Hepatocyte (in vitro differentiated cells): ENCODE measurements at regions not wholly inside any gene's neighbourhood (a gene's known extent, or its start where the extent isn't known, plus 50 kb on each side); places are given as distances from the start of the nearest gene placed in this dataset.

Experiments used
- DNase-seq: peaks from one replicate; pipeline ENCODE4 v3.0.0-alpha.2; 2016; ENCODE audit warnings: low spot score
- H2AFZ ChIP-seq: fragments of 200-600 bp; sonication (generic); 2 replicates; pipeline ENCODE4 v1.6.0; 2016; ENCODE audit warnings: antibody characterized with exemption, mild to moderate bottlenecking
- H3K27ac ChIP-seq: fragments of 200-600 bp; sonication (generic); 2 replicates; pipeline ENCODE4 v1.5.1; 2016; ENCODE audit warnings: mild to moderate bottlenecking
- H3K27me3 ChIP-seq: fragments of 200-600 bp; sonication (generic); 2 replicates; pipeline ENCODE4 v1.6.1; 2016
- H3K36me3 ChIP-seq: fragments of 200-600 bp; sonication (generic); replicated peaks from 2 replicates; pipeline ENCODE4 v1.5.1; 2016; ENCODE audit warnings: low read depth; ENCODE audit not compliant: insufficient read depth
- H3K4me1 ChIP-seq: fragments of 200-600 bp; sonication (generic); 2 replicates; pipeline ENCODE4 v1.5.1; 2016; ENCODE audit warnings: mild to moderate bottlenecking, moderate library complexity; ENCODE audit not compliant: insufficient read depth
- H3K4me2 ChIP-seq: fragments of 200-600 bp; sonication (generic); 2 replicates; pipeline ENCODE4 v1.6.0; 2016
- H3K4me3 ChIP-seq: fragments of 200-600 bp; sonication (generic); 2 replicates; pipeline ENCODE4 v1.5.1; 2016; ENCODE audit warnings: mild to moderate bottlenecking
- H3K79me2 ChIP-seq: fragments of 200-600 bp; sonication (generic); 2 replicates; pipeline ENCODE4 v1.6.0; 2017; ENCODE audit warnings: mild to moderate bottlenecking
- H3K9me2 ChIP-seq: fragments of 200-600 bp; sonication (generic); replicated peaks from 2 replicates; pipeline ENCODE4 v1.6.0; 2017; ENCODE audit warnings: mild to moderate bottlenecking; ENCODE audit not compliant: insufficient read depth
- H3K9me3 ChIP-seq: fragments of 200-600 bp; sonication (generic); 2 replicates; pipeline ENCODE4 v1.5.1; 2016; ENCODE audit warnings: low read depth, mild to moderate bottlenecking
- H4K20me1 ChIP-seq: fragments of 200-600 bp; sonication (generic); 2 replicates; pipeline ENCODE4 v1.6.0; 2016; ENCODE audit warnings: mild to moderate bottlenecking; ENCODE audit not compliant: insufficient read depth, poor library complexity, severe bottlenecking
- CTCF ChIP-seq: fragments of 200-600 bp; sonication (generic); IDR thresholded peaks from 2 replicates; pipeline ENCODE4 v1.5.1; 2016; ENCODE audit warnings: antibody characterized with exemption, mild to moderate bottlenecking; ENCODE audit not compliant: poor library complexity
- EZH2 ChIP-seq: fragments of 200-600 bp; sonication (generic); IDR thresholded peaks from 2 replicates; pipeline ENCODE4 v1.6.1; 2016; ENCODE audit warnings: antibody characterized with exemption, mild to moderate bottlenecking, borderline replicate concordance
- EZH2phosphoT487 ChIP-seq: fragments of 200-600 bp; sonication (generic); IDR thresholded peaks from one replicate; pipeline ENCODE4 v1.6.1; 2018; ENCODE audit warnings: antibody characterized with exemption, mild to moderate bottlenecking, low read depth, moderate library complexity; ENCODE audit not compliant: unreplicated experiment, severe bottlenecking
- WGBS: methylation state at CpG from one replicate; pipeline ENCODE4 v1.1.6; 2016; ENCODE audit warnings: low lambda C conversion rate; ENCODE audit errors: missing lambda C conversion rate; 5-methylcytosine and 5-hydroxymethylcytosine counted together

GRCh38 chr4:19309378-19309777, 942.3 kb upstream of the SLIT2 start:
- peak; percentile 18 for DNase-seq
- Histone ChIP-seq H3K4me2 (no peak overlapping the region), H4K20me1 (no peaks in the 10 kb centered on the region), H3K79me2 (no peaks in the 10 kb centered on the region), H3K27ac (no peak overlapping the region), H3K4me3 (no peak overlapping the region), H3K9me2 (no peaks in the 10 kb centered on the region), H2AFZ (no peak overlapping the region), H3K4me1 (no peaks in the 10 kb centered on the region), H3K27me3 (no peaks in the 10 kb centered on the region), H3K36me3 (no peaks in the 10 kb centered on the region), H3K9me3 (no peaks in the 10 kb centered on the region)
- TF ChIP-seq EZH2 (no peak), EZH2phosphoT487 (no peak), CTCF (peak; percentile 43)
- 65% methylated on average over 2 of the region's 2 CpGs for WGBS

GRCh38 chr4:19304028-19304427, 947.7 kb upstream of the SLIT2 start:
- DNase-seq = no peak
- TF ChIP-seq EZH2 = no peak
- TF ChIP-seq EZH2phosphoT487 = no peak
- no peak for TF ChIP-seq CTCF
- no peaks in the 10 kb centered on the region for H4K20me1 ChIP-seq
- no peak overlapping the region for H3K4me2 ChIP-seq
- peaks cover 18% of the 10 kb centered on the region for H3K4me1 ChIP-seq
- H3K4me3 ChIP-seq = no peak overlapping the region
- H3K27ac ChIP-seq = no peak overlapping the region
- H3K79me2 ChIP-seq = no peaks in the 10 kb centered on the region
- H2AFZ ChIP-seq = no peak overlapping the region
- H3K9me3 ChIP-seq = no peaks in the 10 kb centered on the region
- no peaks in the 10 kb centered on the region for H3K27me3 ChIP-seq
- 70% methylated on average over 2 of the region's 2 CpGs for WGBS
- no peaks in the 10 kb centered on the region for H3K36me3 ChIP-seq
- no peaks in the 10 kb centered on the region for H3K9me2 ChIP-seq

- no peaks in the 10 kb centered on the region for H3K9me3 ChIP-seq
- H3K36me3 ChIP-seq = no peaks in the 10 kb centered on the region
- no peak overlapping the region for H3K4me3 ChIP-seq
- DNase-seq = peak; percentile 16
- H4K20me1 ChIP-seq = no peaks in the 10 kb centered on the region
- peaks cover 21% of the 10 kb centered on the region for H3K4me1 ChIP-seq
- peak overlapping the region; percentile 55 for H3K4me2 ChIP-seq
- TF ChIP-seq EZH2phosphoT487 (no peak), CTCF (no peak), EZH2 (no peak)
- no peaks in the 10 kb centered on the region for H3K9me2 ChIP-seq
- H3K27me3 ChIP-seq = no peaks in the 10 kb centered on the region
- H3K27ac ChIP-seq = peak overlapping the region; percentile 57
- no peaks in the 10 kb centered on the region for H3K79me2 ChIP-seq
- 49% methylated on average over 4 of the region's 4 CpGs for WGBS
- peak overlapping the region; percentile 30 for H2AFZ ChIP-seq
Measured at GRCh38 chr4:19301527-19301926, 950.2 kb upstream of the SLIT2 start.

GRCh38 chr4:19300213-19300612, 951.5 kb upstream of the SLIT2 start:
- no peaks in the 10 kb centered on the region for H4K20me1 ChIP-seq
- no peak for DNase-seq
- H3K36me3 ChIP-seq = no peaks in the 10 kb centered on the region
- H3K4me2 ChIP-seq = no peak overlapping the region
- H3K27ac ChIP-seq = no peak overlapping the region
- peaks cover 21% of the 10 kb centered on the region for H3K4me1 ChIP-seq
- no peak overlapping the region for H2AFZ ChIP-seq
- H3K9me3 ChIP-seq = no peaks in the 10 kb centered on the region
- no peaks in the 10 kb centered on the region for H3K27me3 ChIP-seq
- no peaks in the 10 kb centered on the region for H3K9me2 ChIP-seq
- no peak overlapping the region for H3K4me3 ChIP-seq
- 58% methylated on average over 1 of the region's 1 CpG for WGBS
- no peaks in the 10 kb centered on the region for H3K79me2 ChIP-seq
- no peak for TF ChIP-seq EZH2
- TF ChIP-seq CTCF = no peak
- no peak for TF ChIP-seq EZH2phosphoT487
